ENCODE measurements at regions not wholly inside any gene's neighbourhood (a gene's known extent, or its start where the extent isn't known, plus 50 kb on each side); places are given as distances from the start of the nearest gene placed in this dataset.

DNA sequence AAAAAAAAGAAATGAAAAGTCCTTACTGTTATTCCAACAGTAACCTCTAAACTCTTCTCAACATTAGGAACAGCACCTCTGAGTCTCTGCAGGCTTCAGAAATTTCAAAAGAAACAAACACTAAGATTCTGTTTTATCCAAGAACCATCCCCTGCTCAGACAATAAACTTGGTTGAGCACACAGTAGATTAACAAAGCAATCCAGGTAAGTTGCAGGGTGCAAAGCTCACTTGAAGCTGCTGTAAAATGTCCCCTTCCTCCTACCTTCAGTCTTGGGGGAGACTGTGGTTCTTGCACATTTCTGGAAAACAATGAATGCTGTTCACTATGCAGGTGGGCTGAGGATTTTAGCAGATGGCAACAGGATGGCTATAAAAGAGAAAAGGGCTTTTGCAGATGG, 484.1 kb downstream of the IGSF11 start:
- Histone ChIP-seq H3K27me3 (no peaks in the 10 kb centered on the region), H3K36me3 (no peaks in the 10 kb centered on the region), H3K9me3 (no peaks in the 10 kb centered on the region), H3K27ac (no peak overlapping the region), H3K4me1 (no peaks in the 10 kb centered on the region), H3K4me3 (no peak overlapping the region)
- intact Hi-C loops (cut with DNase I): no loop called here
- DNase-seq (ENCODE audit: extremely low spot score in 2 of 2): no peak
- TF ChIP-seq, protein P1, sequence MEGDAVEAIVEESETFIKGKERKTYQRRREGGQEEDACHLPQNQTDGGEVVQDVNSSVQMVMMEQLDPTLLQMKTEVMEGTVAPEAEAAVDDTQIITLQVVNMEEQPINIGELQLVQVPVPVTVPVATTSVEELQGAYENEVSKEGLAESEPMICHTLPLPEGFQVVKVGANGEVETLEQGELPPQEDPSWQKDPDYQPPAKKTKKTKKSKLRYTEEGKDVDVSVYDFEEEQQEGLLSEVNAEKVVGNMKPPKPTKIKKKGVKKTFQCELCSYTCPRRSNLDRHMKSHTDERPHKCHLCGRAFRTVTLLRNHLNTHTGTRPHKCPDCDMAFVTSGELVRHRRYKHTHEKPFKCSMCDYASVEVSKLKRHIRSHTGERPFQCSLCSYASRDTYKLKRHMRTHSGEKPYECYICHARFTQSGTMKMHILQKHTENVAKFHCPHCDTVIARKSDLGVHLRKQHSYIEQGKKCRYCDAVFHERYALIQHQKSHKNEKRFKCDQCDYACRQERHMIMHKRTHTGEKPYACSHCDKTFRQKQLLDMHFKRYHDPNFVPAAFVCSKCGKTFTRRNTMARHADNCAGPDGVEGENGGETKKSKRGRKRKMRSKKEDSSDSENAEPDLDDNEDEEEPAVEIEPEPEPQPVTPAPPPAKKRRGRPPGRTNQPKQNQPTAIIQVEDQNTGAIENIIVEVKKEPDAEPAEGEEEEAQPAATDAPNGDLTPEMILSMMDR (IDR thresholded peaks at IDR 0.05): no peak
- TF ChIP-seq POLR2AphosphoS5 (IDR thresholded peaks at IDR 0.05; ENCODE audit: insufficient read depth in 1 of 2, low read depth in 1 of 2): no peak
- no peak for TF ChIP-seq POLR2A (IDR thresholded peaks at IDR 0.05)

DNA sequence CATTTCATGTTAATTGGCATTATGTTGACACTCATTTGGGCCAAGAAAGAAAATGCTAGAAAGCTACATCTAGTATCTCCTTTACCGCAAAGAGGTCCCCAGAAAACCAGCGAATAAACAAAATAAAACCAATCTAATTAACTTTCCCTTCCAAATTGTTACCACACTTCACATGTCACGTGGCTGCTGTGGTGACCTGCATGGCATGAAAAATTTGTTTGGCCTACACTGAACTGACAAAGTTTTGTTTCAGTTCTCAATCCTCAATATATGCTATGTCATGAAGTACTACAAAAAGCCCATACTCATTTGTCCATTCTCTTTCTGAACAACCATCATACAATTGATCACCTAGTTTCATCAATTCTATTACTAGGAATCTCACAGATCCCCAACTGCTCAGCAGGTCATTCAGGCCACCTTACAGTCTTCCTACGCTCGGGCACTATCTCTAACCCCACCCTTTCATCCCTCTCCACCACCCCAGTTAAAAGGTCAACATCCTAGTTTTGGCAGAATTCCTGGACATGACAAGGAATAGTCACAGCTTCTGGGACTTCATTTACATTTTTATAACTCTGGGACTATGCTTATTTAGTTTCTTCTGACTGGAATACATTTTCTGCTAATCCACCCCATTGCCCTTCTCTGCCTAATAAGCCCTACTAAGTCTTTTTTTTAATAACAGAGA, 480.4 kb downstream of the IGSF11 start:
- H3K9me3 ChIP-seq: no peaks in the 10 kb centered on the region
- no peaks in the 10 kb centered on the region for H3K36me3 ChIP-seq
- intact Hi-C loops (cut with DNase I): no loop called here
- no peaks in the 10 kb centered on the region for H3K27me3 ChIP-seq
- no peak overlapping the region for H3K27ac ChIP-seq
- no peak for TF ChIP-seq POLR2AphosphoS5 (IDR thresholded peaks at IDR 0.05; ENCODE audit: insufficient read depth in 1 of 2, low read depth in 1 of 2)
- TF ChIP-seq, protein P1 (IDR thresholded peaks at IDR 0.05): no peak
- no peak for TF ChIP-seq POLR2A (IDR thresholded peaks at IDR 0.05)
- DNase-seq (ENCODE audit: extremely low spot score in 2 of 2): no peak
- no peaks in the 10 kb centered on the region for H3K4me1 ChIP-seq
- H3K4me3 ChIP-seq: no peak overlapping the region

DNA sequence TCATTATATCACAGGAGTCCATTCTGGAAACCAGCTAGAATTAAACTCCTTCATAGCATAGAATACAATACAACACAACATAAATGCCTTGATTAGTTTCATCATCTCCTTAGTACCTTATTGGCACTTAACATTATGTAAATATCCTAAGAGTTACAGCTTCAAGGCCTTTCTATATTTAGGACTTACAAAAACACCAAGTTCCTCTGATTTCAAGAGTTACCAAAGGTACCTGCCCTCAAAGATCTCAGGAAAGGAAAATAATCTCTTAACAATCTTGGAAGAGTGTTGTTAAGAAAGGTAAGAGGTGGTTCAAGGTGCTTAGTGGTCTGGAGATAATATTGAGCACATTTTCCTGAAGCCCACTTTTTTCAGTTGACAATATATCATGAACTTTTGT, 477.7 kb downstream of the IGSF11 start:
- Histone ChIP-seq H3K36me3 (no peaks in the 10 kb centered on the region), H3K27me3 (no peaks in the 10 kb centered on the region), H3K9me3 (no peaks in the 10 kb centered on the region), H3K4me1 (no peaks in the 10 kb centered on the region), H3K27ac (no peak overlapping the region), H3K4me3 (no peak overlapping the region)
- intact Hi-C loops (cut with DNase I): no loop called here
- TF ChIP-seq POLR2A (IDR thresholded peaks at IDR 0.05): no peak
- TF ChIP-seq, protein P1 (IDR thresholded peaks at IDR 0.05): no peak
- no peak for TF ChIP-seq POLR2AphosphoS5 (IDR thresholded peaks at IDR 0.05; ENCODE audit: insufficient read depth in 1 of 2, low read depth in 1 of 2)
- DNase-seq (ENCODE audit: extremely low spot score in 2 of 2): no peak

DNA sequence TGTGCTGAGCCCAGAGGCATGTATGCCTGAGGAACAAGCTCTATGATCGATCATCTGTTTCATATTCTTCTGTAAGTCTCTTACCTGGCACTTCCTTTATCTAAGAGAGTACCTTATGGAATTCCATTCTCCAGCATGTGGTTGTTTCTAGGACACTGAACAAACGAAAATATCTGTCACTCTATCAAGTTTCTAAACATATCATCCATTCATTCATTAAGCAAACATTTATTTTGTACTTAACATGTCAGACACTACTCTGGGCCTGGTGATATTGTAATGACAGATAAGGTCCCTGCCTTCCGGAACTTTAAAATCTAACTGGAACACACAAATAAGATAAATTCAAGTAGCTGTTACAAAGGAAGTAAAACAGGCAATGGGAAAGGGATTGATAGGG, 477.1 kb downstream of the IGSF11 start:
- Histone ChIP-seq H3K9me3 (no peaks in the 10 kb centered on the region), H3K36me3 (no peaks in the 10 kb centered on the region), H3K27me3 (no peaks in the 10 kb centered on the region), H3K27ac (no peak overlapping the region), H3K4me1 (no peaks in the 10 kb centered on the region), H3K4me3 (no peak overlapping the region)
- TF ChIP-seq POLR2A (IDR thresholded peaks at IDR 0.05) (no peak), POLR2AphosphoS5 (IDR thresholded peaks at IDR 0.05; ENCODE audit: insufficient read depth in 1 of 2, low read depth in 1 of 2) (no peak)
- TF ChIP-seq, protein P1 (IDR thresholded peaks at IDR 0.05): no peak
- intact Hi-C loops (cut with DNase I): no loop called here
- no peak for DNase-seq (ENCODE audit: extremely low spot score in 2 of 2)

DNA sequence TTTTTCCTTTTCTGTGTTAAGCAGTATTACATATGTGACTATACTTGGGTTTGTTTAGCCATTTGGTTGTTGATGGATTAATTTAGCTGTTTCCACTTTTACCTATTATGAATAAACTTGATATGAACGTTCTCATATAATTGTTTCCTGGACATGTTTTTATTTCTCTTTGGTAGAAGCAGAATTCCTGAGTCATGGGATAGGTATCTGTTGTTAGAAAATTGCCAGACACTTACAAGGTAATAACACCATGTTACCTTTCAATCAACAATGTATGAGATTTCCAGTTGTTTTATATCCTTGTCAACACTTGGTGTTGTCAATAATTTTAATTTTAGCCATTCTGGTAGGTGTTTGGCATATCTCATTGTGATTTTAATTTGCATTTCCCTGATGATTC, 475.4 kb downstream of the IGSF11 start:
- Histone ChIP-seq H3K9me3 (no peaks in the 10 kb centered on the region), H3K4me1 (no peaks in the 10 kb centered on the region), H3K27me3 (no peaks in the 10 kb centered on the region), H3K27ac (no peak overlapping the region), H3K36me3 (no peaks in the 10 kb centered on the region), H3K4me3 (no peak overlapping the region)
- intact Hi-C loops (cut with DNase I): no loop called here
- DNase-seq (ENCODE audit: extremely low spot score in 2 of 2): no peak
- TF ChIP-seq, protein P1 (IDR thresholded peaks at IDR 0.05): no peak
- TF ChIP-seq POLR2AphosphoS5 (IDR thresholded peaks at IDR 0.05; ENCODE audit: insufficient read depth in 1 of 2, low read depth in 1 of 2) (no peak), POLR2A (IDR thresholded peaks at IDR 0.05) (no peak)
